Smooth muscle cell (in vitro differentiated cells): ENCODE measurements at regions not wholly inside any gene's neighbourhood (a gene's known extent, or its start where the extent isn't known, plus 50 kb on each side); places are given as distances from the start of the nearest gene placed in this dataset.
A peak's percentile ranks its signal among the peaks of the same experiment; 100 is the strongest.

Experiments used
- DNase-seq: peaks from one replicate; lab custom pipeline; 2025; ENCODE audit not compliant: unreplicated experiment; lab: John Stamatoyannopoulos, UW
- H2AFZ ChIP-seq: fragments of 200-600 bp; sonication (generic); 2 replicates; pipeline ENCODE4 v1.6.0; 2016; ENCODE audit warnings: antibody characterized with exemption, low read depth, mild to moderate bottlenecking
- H3F3A ChIP-seq: fragments of 200-600 bp; sonication (generic); 2 replicates; pipeline ENCODE4 v1.6.0; 2017; ENCODE audit warnings: antibody characterized with exemption, low read depth
- H3K27ac ChIP-seq: fragments of 200-600 bp; sonication (generic); 2 replicates; pipeline ENCODE4 v1.5.1; 2016; ENCODE audit warnings: low read depth, mild to moderate bottlenecking
- H3K27me3 ChIP-seq: fragments of 200-600 bp; sonication (generic); 2 replicates; pipeline ENCODE4 v1.6.1; 2016; ENCODE audit warnings: low read depth, mild to moderate bottlenecking
- H3K36me3 ChIP-seq: fragments of 200-600 bp; sonication (generic); 2 replicates; pipeline ENCODE4 v1.5.1; 2016; ENCODE audit warnings: low read depth
- H3K4me1 ChIP-seq: fragments of 200-600 bp; sonication (generic); 2 replicates; pipeline ENCODE4 v1.5.1; 2016; ENCODE audit warnings: low read depth
- H3K4me2 ChIP-seq: fragments of 200-600 bp; sonication (generic); 2 replicates; pipeline ENCODE4 v1.6.0; 2016; ENCODE audit warnings: mild to moderate bottlenecking
- H3K4me3 ChIP-seq: fragments of 200-600 bp; sonication (generic); 2 replicates; pipeline ENCODE4 v1.5.1; 2016; ENCODE audit warnings: mild to moderate bottlenecking
- H3K79me2 ChIP-seq: fragments of 200-600 bp; sonication (generic); 2 replicates; pipeline ENCODE4 v1.6.0; 2016; ENCODE audit warnings: low read depth, mild to moderate bottlenecking
- H3K9ac ChIP-seq: fragments of 200-600 bp; sonication (generic); 2 replicates; pipeline ENCODE4 v1.6.0; 2016; ENCODE audit warnings: low read depth
- H3K9me3 ChIP-seq: fragments of 200-600 bp; sonication (generic); replicated peaks from 2 replicates; pipeline ENCODE4 v1.5.1; 2016; ENCODE audit warnings: low read depth
- H4K20me1 ChIP-seq: fragments of 200-600 bp; sonication (generic); 2 replicates; pipeline ENCODE4 v1.6.0; 2016; ENCODE audit warnings: low read depth
- WGBS: methylation state at CpG from one replicate; pipeline ENCODE4 v1.1.7; 2016; ENCODE audit warnings: low lambda C conversion rate; 5-methylcytosine and 5-hydroxymethylcytosine counted together
- TF ChIP-seq, protein P1 (sequence below): fragments of 200-600 bp; sonication (generic); IDR thresholded peaks from 2 replicates; pipeline ENCODE4 v1.5.1; 2017; ENCODE audit warnings: borderline replicate concordance, mild to moderate bottlenecking, antibody characterized with exemption; ENCODE audit not compliant: insufficient read depth, poor library complexity, severe bottlenecking

DNA sequence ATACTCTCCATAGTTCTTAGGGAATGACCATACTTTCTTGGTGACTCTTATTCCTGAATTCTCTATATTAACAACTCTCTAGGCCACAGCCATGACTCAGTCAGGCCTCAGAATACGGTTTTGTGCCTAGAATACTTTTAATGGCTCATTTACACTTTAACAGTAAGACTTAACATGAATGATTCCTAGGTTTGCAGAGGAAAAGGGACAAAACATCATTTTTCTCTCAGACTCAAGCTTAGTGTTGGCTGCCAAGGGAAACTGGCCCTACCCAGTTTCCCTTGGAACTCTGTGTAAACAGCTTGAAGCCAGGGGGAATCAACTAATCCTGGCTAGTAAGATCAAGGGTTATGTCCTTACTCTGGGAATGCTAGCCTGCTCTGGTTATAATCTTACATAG, 164.9 kb upstream of the PKN2 start:
- peak overlapping the region; percentile 63 for H3K27ac ChIP-seq
- no peaks in the 10 kb centered on the region for H3K4me1 ChIP-seq
- no peaks in the 10 kb centered on the region for H3K79me2 ChIP-seq
- H2AFZ ChIP-seq, result no peak overlapping the region
- H3K9ac ChIP-seq, result no peak overlapping the region
- no peaks in the 10 kb centered on the region for H3K27me3 ChIP-seq
- DNase-seq, result no peak
- H4K20me1 ChIP-seq, result no peaks in the 10 kb centered on the region
- 12% methylated on average over 1 of the region's 1 CpG for WGBS
- H3K9me3 ChIP-seq, result no peaks in the 10 kb centered on the region
- H3K4me3 ChIP-seq, result no peak overlapping the region
- no peaks in the 10 kb centered on the region for H3K36me3 ChIP-seq
- TF ChIP-seq, protein P1, sequence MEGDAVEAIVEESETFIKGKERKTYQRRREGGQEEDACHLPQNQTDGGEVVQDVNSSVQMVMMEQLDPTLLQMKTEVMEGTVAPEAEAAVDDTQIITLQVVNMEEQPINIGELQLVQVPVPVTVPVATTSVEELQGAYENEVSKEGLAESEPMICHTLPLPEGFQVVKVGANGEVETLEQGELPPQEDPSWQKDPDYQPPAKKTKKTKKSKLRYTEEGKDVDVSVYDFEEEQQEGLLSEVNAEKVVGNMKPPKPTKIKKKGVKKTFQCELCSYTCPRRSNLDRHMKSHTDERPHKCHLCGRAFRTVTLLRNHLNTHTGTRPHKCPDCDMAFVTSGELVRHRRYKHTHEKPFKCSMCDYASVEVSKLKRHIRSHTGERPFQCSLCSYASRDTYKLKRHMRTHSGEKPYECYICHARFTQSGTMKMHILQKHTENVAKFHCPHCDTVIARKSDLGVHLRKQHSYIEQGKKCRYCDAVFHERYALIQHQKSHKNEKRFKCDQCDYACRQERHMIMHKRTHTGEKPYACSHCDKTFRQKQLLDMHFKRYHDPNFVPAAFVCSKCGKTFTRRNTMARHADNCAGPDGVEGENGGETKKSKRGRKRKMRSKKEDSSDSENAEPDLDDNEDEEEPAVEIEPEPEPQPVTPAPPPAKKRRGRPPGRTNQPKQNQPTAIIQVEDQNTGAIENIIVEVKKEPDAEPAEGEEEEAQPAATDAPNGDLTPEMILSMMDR, result no peak
- peak overlapping the region; percentile 21 for H3K4me2 ChIP-seq
- no peaks in the 10 kb centered on the region for H3F3A ChIP-seq

DNA sequence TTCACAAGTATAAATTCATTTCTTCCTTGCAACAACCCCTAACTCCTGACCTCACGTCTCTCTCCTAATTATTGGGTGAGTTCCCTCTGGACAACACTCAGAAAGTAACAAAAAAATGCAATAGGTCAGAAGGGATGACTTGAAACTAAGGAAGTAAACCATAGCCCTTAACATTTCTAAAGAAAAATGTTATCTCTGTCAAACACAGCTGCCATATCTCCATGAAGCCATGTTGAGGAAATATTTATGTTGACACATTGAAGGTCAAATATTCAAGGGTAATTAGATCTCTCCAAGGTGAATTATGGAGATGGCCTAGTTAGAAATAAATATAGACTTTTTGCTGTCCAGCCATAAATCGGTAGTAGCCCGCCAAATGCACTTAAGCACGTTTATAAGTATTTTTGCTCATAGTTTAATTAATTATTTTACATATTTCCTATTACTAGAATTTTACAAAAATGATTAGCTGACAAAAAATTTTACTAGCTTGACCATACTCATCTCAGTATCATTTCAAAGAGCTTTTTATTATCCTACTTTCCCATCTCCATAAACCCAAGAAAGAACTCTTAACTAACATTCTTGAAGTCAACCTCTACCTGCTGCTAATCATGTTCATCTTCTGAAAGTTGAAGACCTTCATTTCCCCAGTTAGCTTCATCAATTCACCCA, 160.1 kb upstream of the PKN2 start:
- Histone ChIP-seq H3K27me3 (no peaks in the 10 kb centered on the region), H3K36me3 (no peaks in the 10 kb centered on the region), H3F3A (no peaks in the 10 kb centered on the region), H3K4me2 (no peak overlapping the region), H4K20me1 (no peaks in the 10 kb centered on the region), H3K9me3 (no peaks in the 10 kb centered on the region), H3K4me1 (no peaks in the 10 kb centered on the region), H3K27ac (no peak overlapping the region), H2AFZ (no peak overlapping the region), H3K4me3 (no peak overlapping the region), H3K9ac (no peak overlapping the region), H3K79me2 (no peaks in the 10 kb centered on the region)
- DNase-seq, result no peak
- TF ChIP-seq, protein P1, result no peak
- WGBS, result 94% methylated on average over 4 of the region's 4 CpGs

DNA sequence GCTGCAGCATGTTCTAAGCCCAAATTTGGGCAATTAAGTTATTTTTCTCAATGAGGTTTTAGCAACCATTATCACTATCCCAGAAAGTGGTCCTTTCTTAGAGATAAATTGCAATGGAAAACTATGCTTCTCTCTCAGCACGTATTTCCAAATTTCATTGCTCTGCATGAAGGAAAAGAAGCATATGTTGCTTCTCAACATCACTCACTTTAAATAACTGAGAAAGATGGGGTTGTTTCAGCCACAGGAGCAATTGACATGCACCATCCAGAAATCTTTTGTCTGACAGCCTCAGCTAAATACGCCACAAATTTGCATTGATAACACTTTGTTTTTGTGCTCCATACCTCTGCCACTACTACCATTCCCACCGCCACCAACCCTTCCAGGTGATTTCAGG, 157.6 kb upstream of the PKN2 start:
- H3K27me3 ChIP-seq, result no peaks in the 10 kb centered on the region
- H3K36me3 ChIP-seq, result no peaks in the 10 kb centered on the region
- no peaks in the 10 kb centered on the region for H3K4me1 ChIP-seq
- H3K9ac ChIP-seq, result no peak overlapping the region
- no peaks in the 10 kb centered on the region for H3K79me2 ChIP-seq
- no peaks in the 10 kb centered on the region for H3K9me3 ChIP-seq
- no peaks in the 10 kb centered on the region for H4K20me1 ChIP-seq
- TF ChIP-seq, protein P1, result no peak
- H3K27ac ChIP-seq, result no peak overlapping the region
- 95% methylated on average over 3 of the region's 3 CpGs for WGBS
- no peak overlapping the region for H2AFZ ChIP-seq
- H3K4me2 ChIP-seq, result no peak overlapping the region
- H3K4me3 ChIP-seq, result no peak overlapping the region
- no peak for DNase-seq
- no peaks in the 10 kb centered on the region for H3F3A ChIP-seq

DNA sequence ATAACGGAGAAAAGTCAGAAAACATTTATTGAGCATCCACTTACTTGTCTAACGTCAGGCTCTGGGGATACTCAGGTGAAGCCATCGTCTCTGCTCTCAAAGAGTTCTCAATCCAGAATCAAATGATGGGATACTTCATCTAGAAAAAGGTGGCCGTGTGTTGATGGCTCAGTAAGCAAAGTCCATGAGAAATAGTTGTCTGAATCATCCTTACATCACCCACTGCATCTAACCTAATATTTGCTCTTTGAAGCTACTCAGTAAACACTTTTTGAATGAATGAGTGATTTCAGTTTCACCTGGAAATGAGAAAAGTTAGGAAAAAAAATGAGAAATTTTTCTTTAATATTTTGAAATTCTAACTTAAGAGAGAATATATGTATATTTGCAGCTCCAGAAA, 155.3 kb upstream of the PKN2 start:
- no peak for DNase-seq
- TF ChIP-seq, protein P1, result no peak
- no peak overlapping the region for H3K4me2 ChIP-seq

More for the DNA sequence above, 155.3 kb upstream of the PKN2 start:
- Histone ChIP-seq H3K36me3 (no peaks in the 10 kb centered on the region), H4K20me1 (no peaks in the 10 kb centered on the region), H3K79me2 (no peaks in the 10 kb centered on the region), H3K9me3 (no peaks in the 10 kb centered on the region), H3K4me1 (no peaks in the 10 kb centered on the region), H3K4me3 (no peak overlapping the region), H3K27ac (no peak overlapping the region), H2AFZ (no peak overlapping the region), H3K9ac (no peak overlapping the region), H3F3A (no peaks in the 10 kb centered on the region), H3K27me3 (no peaks in the 10 kb centered on the region)
- WGBS, result 94% methylated on average over 4 of the region's 4 CpGs
